ENCODE measurements at regions not wholly inside any gene's neighbourhood (a gene's known extent, or its start where the extent isn't known, plus 50 kb on each side); places are given as distances from the start of the nearest gene placed in this dataset.

DNA sequence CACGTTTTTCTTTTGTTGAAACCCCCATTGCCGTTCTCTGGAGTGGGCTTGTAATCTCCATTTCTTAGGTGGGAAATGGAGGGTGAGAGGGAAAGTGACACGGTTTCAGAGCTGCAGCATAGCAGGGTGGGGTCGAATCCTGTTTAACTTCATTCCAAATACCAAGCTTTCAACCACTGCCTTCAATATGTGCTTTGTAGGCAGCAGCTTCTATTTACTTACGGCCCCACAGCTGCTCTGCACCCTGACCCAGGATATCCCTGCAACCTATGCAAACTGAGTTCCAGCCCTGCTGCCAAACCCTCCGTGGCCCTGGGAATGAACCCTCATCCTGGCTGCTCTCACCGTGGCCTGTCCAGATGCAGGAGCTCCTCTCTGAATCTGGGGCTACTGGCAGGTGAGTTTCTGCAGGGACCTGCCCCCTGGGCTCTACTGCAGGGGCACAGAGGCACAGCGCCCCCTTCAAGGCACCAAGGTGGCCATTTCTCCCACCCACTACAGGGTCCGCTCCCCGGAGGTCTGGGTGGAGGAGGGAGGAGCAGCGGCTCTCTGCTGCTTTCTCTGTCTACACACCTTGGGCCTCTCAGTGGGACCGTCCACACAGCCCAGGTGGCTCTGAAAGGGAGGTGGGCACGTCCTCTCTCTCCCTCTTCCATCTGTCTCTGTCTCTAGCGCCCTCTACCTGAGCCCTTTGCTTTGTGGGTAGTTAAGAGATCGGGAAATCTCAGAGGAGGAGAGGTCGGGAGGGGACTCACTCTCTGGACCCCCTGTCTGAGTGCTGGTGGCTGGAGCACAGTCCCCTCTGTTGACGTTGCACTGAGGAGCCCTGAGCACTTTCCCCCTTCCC is 279.1 kb downstream of the BRD1 start:
- TF ChIP-seq GATA2 (IDR thresholded peaks at IDR 0.05; ENCODE audit: low read depth, low read length) (no peak), GATA3 (IDR thresholded peaks at IDR 0.05; ENCODE audit: low read depth, low read length) (no peak)
